Neuronal stem cell (in vitro differentiated cells): ENCODE measurements at regions not wholly inside any gene's neighbourhood (a gene's known extent, or its start where the extent isn't known, plus 50 kb on each side); places are given as distances from the start of the nearest gene placed in this dataset.

Source experiments
- DNase-seq: peaks from one replicate; pipeline ENCODE4 v3.0.0-alpha.2; 2013; ENCODE audit warnings: low spot score
- H2AFZ ChIP-seq: one replicate; pipeline ENCODE4 v1.6.1; 2013; ENCODE audit warnings: mild to moderate bottlenecking, low read length, inconsistent platforms
- H2AK5ac ChIP-seq: 2 replicates; pipeline ENCODE4 v1.6.1; 2013; ENCODE audit warnings: low read depth, mild to moderate bottlenecking, inconsistent platforms, low read length, moderate library complexity, mixed read lengths
- H2BK120ac ChIP-seq: 2 replicates; pipeline ENCODE4 v1.6.1; 2013; ENCODE audit warnings: low read depth, mild to moderate bottlenecking, inconsistent platforms, low read length, moderate library complexity, mixed read lengths
- H2BK12ac ChIP-seq: one replicate; pipeline ENCODE4 v1.6.1; 2013; ENCODE audit warnings: low read length, inconsistent platforms
- H2BK15ac ChIP-seq: 2 replicates; pipeline ENCODE4 v1.6.1; 2013; ENCODE audit warnings: mild to moderate bottlenecking, low read length, inconsistent platforms, mixed read lengths
- H2BK5ac ChIP-seq: one replicate; pipeline ENCODE4 v1.6.1; 2013; ENCODE audit warnings: inconsistent platforms, mild to moderate bottlenecking, low read length, moderate library complexity
- H3K14ac ChIP-seq: one replicate; pipeline ENCODE4 v1.6.1; 2013; ENCODE audit warnings: low read length, inconsistent platforms
- H3K18ac ChIP-seq: 2 replicates; pipeline ENCODE4 v1.6.1; 2013; ENCODE audit warnings: low read length, inconsistent platforms
- H3K23ac ChIP-seq: 2 replicates; pipeline ENCODE4 v1.6.1; 2013; ENCODE audit warnings: low read depth, mild to moderate bottlenecking, mixed read lengths, low read length, inconsistent platforms; ENCODE audit not compliant: poor library complexity
- H3K27ac ChIP-seq: replicated peaks from 3 replicates; pipeline ENCODE4 v1.5.1; 2013; ENCODE audit warnings: low read length, inconsistent platforms
- H3K27me3 ChIP-seq, 3 experiments: 2 replicates each; pipeline ENCODE4 v1.6.1; 2013; ENCODE audit warnings: low read length in 3 of 3, mild to moderate bottlenecking in 2 of 3, inconsistent platforms in 1 of 3, low read depth in 1 of 3, mixed read lengths in 1 of 3, moderate library complexity in 1 of 3; ENCODE audit not compliant: control insufficient read depth in 3 of 3, insufficient read depth in 3 of 3
- H3K36me3 ChIP-seq, 2 donors: replicated peaks in 1 of 2; 2 replicates each; pipeline ENCODE4 v1.6.1; 2013; ENCODE audit warnings: low read length in 2 of 2; ENCODE audit not compliant: control insufficient read depth in 2 of 2, insufficient read depth in 2 of 2
- H3K4ac ChIP-seq: 2 replicates; pipeline ENCODE4 v1.6.1; 2013; ENCODE audit warnings: inconsistent platforms, mild to moderate bottlenecking, low read length, moderate library complexity
- H3K4me1 ChIP-seq, 2 donors: 1 replicate in 1 of 2; 2 replicates in 1 of 2; pipeline ENCODE4 v1.6.1; 2013; ENCODE audit warnings: low read length in 2 of 2, low read depth in 1 of 2; ENCODE audit not compliant: control insufficient read depth in 2 of 2, insufficient read depth in 1 of 2
- H3K4me2 ChIP-seq: one replicate; pipeline ENCODE4 v1.6.1; 2013; ENCODE audit warnings: mild to moderate bottlenecking, low read length, inconsistent platforms; ENCODE audit not compliant: insufficient read depth, poor library complexity, severe bottlenecking
- H3K4me3 ChIP-seq, 2 donors: 2 replicates each; pipeline ENCODE4 v1.5.1; 2013; ENCODE audit warnings: low read length in 2 of 2, mild to moderate bottlenecking in 2 of 2, inconsistent platforms in 1 of 2, moderate library complexity in 1 of 2
- H3K79me1 ChIP-seq: one replicate; pipeline ENCODE4 v1.6.1; 2013; ENCODE audit warnings: low read depth, mild to moderate bottlenecking, inconsistent platforms, low read length, moderate library complexity
- H3K9ac ChIP-seq: one replicate; pipeline ENCODE4 v1.6.1; 2013; ENCODE audit warnings: mild to moderate bottlenecking, low read depth, low read length, inconsistent platforms; ENCODE audit not compliant: poor library complexity
- H3K9me3 ChIP-seq, 2 donors: replicated peaks in 1 of 2; 2 replicates each; pipeline versions ENCODE3 to v1.6.1; 2013; ENCODE audit warnings: low read length in 2 of 2, mild to moderate bottlenecking in 2 of 2, inconsistent platforms in 1 of 2, low read depth in 1 of 2, mixed read lengths in 1 of 2, moderate library complexity in 1 of 2; ENCODE audit not compliant: control insufficient read depth in 2 of 2, insufficient read depth in 1 of 2
- H4K8ac ChIP-seq: one replicate; pipeline ENCODE4 v1.6.1; 2013; ENCODE audit warnings: low read depth, mild to moderate bottlenecking, inconsistent platforms, low read length, moderate library complexity
- H4K91ac ChIP-seq: one replicate; pipeline ENCODE4 v1.6.1; 2013; ENCODE audit warnings: low read length, low read depth, mild to moderate bottlenecking, inconsistent platforms; ENCODE audit not compliant: poor library complexity
- WGBS, 2 donors: extraction: QIAGEN DNeasy Blood & Tissue Kit; methylation state at CpG; one replicate each; pipeline ENCODE4 v1.1.7; 2013; ENCODE audit warnings: missing lambda C conversion rate in 2 of 2, mixed read lengths in 1 of 2; ENCODE audit not compliant: insufficient read length in 2 of 2, insufficient replicate concordance in 1 of 2; ENCODE audit errors: extremely low coverage in 2 of 2; 5-methylcytosine and 5-hydroxymethylcytosine counted together

DNA sequence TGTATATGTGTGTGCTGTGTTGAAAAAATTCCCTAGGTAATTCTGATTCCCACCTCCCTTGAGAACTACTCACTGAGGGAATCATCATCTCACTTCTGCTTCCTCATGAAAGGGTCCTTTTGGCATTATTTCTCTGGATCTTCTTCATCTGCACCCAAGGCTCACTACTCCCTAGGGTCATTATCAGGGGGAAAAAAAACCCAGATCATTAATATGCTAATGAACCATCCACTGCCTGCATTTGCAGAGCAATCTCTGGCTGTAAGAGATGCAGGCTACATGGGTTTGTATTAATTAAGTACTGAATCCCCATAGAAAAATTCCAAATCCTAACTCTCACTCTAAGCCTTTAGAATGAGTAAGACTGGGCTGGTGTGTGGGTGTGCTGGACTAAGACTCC, 68.0 kb upstream of the IGFBP5 start:
- no peak overlapping the region for H2BK120ac ChIP-seq
- H2AK5ac ChIP-seq = no peak overlapping the region
- H3K9ac ChIP-seq = no peak overlapping the region
- H3K4me2 ChIP-seq = no peak overlapping the region
- no peak overlapping the region for H3K23ac ChIP-seq
- no peak overlapping the region for H3K4me3 ChIP-seq
- peaks cover 13 to 20% of the 10 kb centered on the region in 2 donors for H3K4me1 ChIP-seq
- H3K36me3 ChIP-seq = no peaks in the 10 kb centered on the region
- no peaks in the 10 kb centered on the region for H3K27me3 ChIP-seq
- H2BK15ac ChIP-seq = no peak overlapping the region
- no peak for DNase-seq
- H2BK5ac ChIP-seq = no peak overlapping the region
- H3K27ac ChIP-seq = no peak overlapping the region
- peaks cover 2% of the 10 kb centered on the region in 2 donors for H3K9me3 ChIP-seq
- no peaks in the 10 kb centered on the region for H3K79me1 ChIP-seq
- no peak overlapping the region for H4K91ac ChIP-seq
- no peak overlapping the region for H3K14ac ChIP-seq
- H2AFZ ChIP-seq = no peak overlapping the region
- no peak overlapping the region for H2BK12ac ChIP-seq
- no peak overlapping the region for H3K4ac ChIP-seq
- no peak overlapping the region for H3K18ac ChIP-seq
- H4K8ac ChIP-seq = no peak overlapping the region

DNA sequence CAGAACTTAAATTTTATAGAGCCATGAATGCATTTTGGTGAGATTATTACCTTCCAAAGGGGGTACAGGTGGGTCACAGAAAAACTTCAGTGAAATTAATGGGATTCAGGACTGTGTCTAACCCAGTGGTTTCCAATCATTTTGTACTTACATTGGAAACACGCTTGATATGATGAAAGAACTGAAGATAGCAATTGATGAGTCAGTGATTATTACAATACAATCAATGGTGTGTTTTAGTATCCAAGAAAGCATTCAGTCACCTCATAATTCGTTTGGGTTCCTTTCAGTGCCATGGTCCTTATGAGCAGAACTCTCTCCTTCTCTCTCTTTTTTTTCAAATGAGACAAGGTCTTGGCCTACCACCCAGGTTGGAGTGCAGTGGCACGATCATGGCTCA, 66.5 kb upstream of the IGFBP5 start:
- no peak overlapping the region for H2AFZ ChIP-seq
- no peak overlapping the region for H2BK15ac ChIP-seq
- WGBS, 2 donors = no CpG with 5 or more reads among the region's 3 CpGs
- no peak overlapping the region for H3K14ac ChIP-seq
- H3K4ac ChIP-seq = no peak overlapping the region
- no peak overlapping the region for H3K27ac ChIP-seq
- no peak overlapping the region for H4K8ac ChIP-seq
- no peak overlapping the region for H2BK120ac ChIP-seq
- no peak overlapping the region for H4K91ac ChIP-seq
- H3K27me3 ChIP-seq = no peaks in the 10 kb centered on the region
- DNase-seq = no peak
- H3K9me3 ChIP-seq = peaks cover 2% of the 10 kb centered on the region in 2 donors
- no peaks in the 10 kb centered on the region for H3K79me1 ChIP-seq
- H2BK12ac ChIP-seq = no peak overlapping the region
- no peak overlapping the region for H3K23ac ChIP-seq
- H2AK5ac ChIP-seq = no peak overlapping the region
- no peak overlapping the region for H3K18ac ChIP-seq
- no peak overlapping the region for H3K9ac ChIP-seq
- H3K4me1 ChIP-seq = peaks cover 12 to 19% of the 10 kb centered on the region in 2 donors
- H3K36me3 ChIP-seq = no peaks in the 10 kb centered on the region
- no peak overlapping the region for H3K4me2 ChIP-seq
- H2BK5ac ChIP-seq = no peak overlapping the region
- H3K4me3 ChIP-seq = no peak overlapping the region

DNA sequence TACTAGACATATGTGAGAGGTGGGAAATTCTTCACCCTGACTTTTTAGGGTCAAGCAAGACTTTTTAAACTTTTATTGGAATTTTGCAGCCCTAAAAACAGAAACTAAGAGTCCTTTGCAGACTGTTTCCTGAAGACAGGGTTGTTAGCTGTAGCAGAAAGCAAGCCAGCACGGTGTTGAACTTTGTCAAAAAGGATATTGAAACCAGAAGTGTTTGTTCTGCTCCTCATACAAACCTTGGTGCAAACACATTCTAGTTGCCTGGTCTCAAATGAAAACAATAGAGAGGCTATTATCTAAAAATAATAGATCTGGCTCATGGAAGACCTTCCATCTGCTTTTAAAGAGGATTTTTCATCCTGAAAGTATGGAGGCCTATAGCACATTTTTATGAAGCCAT, 65.8 kb upstream of the IGFBP5 start:
- Histone ChIP-seq H3K4me2 (no peak overlapping the region), H2BK12ac (no peak overlapping the region), H3K4me1 (peaks cover 8 to 13% of the 10 kb centered on the region in 2 donors), H3K79me1 (no peaks in the 10 kb centered on the region), H2BK5ac (no peak overlapping the region), H3K4me3 (no peak overlapping the region), H3K23ac (no peak overlapping the region), H3K9me3 (peaks cover 2% of the 10 kb centered on the region in 2 donors), H3K27ac (no peak overlapping the region), H3K36me3 (no peaks in the 10 kb centered on the region), H4K8ac (no peak overlapping the region), H4K91ac (no peak overlapping the region), H2AK5ac (no peak overlapping the region), H2BK15ac (no peak overlapping the region), H3K4ac (no peak overlapping the region), H2BK120ac (no peak overlapping the region), H3K27me3 (no peaks in the 10 kb centered on the region), H3K14ac (no peak overlapping the region), H3K9ac (no peak overlapping the region), H2AFZ (peak overlapping the region; percentile 44), H3K18ac (no peak overlapping the region)
- WGBS, 2 donors = no CpG with 5 or more reads among the region's 1 CpG
- DNase-seq = no peak

DNA sequence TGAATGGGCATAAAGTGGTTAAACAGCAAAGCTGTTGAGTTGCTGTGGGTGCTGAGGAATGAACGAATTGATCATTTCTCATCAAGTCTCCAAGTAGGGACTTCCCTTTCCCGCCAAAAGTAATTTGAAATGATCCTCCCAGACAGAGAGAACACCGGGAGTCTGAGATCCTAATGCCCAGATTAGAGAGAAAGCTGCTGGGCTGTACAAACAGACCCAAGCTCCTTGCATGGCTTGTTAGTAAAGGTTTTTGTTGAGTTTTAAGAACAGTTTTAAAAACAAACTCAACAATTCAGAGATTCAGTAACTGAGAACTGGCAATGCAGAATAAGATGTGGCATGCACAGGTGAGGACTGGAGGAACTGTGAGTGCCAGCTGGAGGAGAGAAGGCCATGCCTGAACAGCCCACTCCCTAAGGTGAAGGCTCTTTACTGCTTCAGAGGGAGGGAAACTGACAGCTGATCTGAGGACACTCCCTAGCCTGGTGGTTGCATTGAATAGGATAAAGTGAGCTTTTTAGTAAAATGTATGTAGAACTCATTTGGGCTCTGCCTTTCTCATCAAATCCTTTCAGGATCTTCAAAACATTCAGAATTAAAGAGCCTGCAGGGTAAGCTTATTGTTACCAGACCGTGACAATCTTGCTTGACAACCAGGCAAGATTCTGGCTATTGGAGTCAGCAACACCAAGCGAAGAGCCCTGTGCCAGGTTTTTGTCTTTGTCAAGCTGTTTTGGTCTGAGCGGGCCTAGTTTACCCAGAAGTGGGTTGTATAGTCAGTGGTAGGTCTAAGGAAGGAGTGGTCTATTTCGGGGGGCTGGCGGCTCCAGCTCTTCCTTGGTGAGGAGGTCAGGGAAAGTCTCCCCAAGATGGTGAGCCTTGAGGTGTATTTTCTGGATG, 63.2 kb upstream of the IGFBP5 start:
- Histone ChIP-seq H3K36me3 (no peaks in the 10 kb centered on the region), H3K9ac (no peak overlapping the region), H3K14ac (no peak overlapping the region), H3K23ac (no peak overlapping the region), H2AFZ (peak overlapping the region; percentile 28), H2BK15ac (no peak overlapping the region), H2AK5ac (no peak overlapping the region), H3K4me2 (no peak overlapping the region), H3K79me1 (no peaks in the 10 kb centered on the region), H3K4ac (no peak overlapping the region), H3K9me3 (peaks cover 2 to 4% of the 10 kb centered on the region in 2 donors), H3K18ac (no peak overlapping the region), H4K91ac (no peak overlapping the region), H4K8ac (no peak overlapping the region), H3K4me3 (no peak overlapping the region), H3K27me3 (no peaks in the 10 kb centered on the region), H3K27ac (no peak overlapping the region), H3K4me1 (peaks cover 4 to 5% of the 10 kb centered on the region in 2 donors), H2BK120ac (no peak overlapping the region), H2BK12ac (no peak overlapping the region), H2BK5ac (no peak overlapping the region)
- WGBS, 2 donors = no CpG with 5 or more reads among the region's 8 CpGs
- no peak for DNase-seq
